B cell (primary cell): ENCODE measurements at regions not wholly inside any gene's neighbourhood (a gene's known extent, or its start where the extent isn't known, plus 50 kb on each side); places are given as distances from the start of the nearest gene placed in this dataset.

Experiments
- CTCF ChIP-seq: fragments of 200-600 bp; IDR thresholded peaks from one replicate; pipeline ENCODE4 v1.8.0; 2022; ENCODE audit warnings: antibody characterized with exemption, mild to moderate bottlenecking
- EZH2 ChIP-seq: IDR thresholded peaks from 2 replicates; pipeline ENCODE4 v1.6.1; 2012; ENCODE audit warnings: borderline replicate concordance, low read depth, mild to moderate bottlenecking, moderate library complexity, low read length; ENCODE audit not compliant: insufficient read depth, poor library complexity, severe bottlenecking

GRCh38 chr6:119459207-119459974 lies 109.8 kb upstream of the MAN1A1 start:
- no peak for TF ChIP-seq CTCF
- no peak for TF ChIP-seq EZH2
